ENCODE measurements at regions not wholly inside any gene's neighbourhood (a gene's known extent, or its start where the extent isn't known, plus 50 kb on each side); places are given as distances from the start of the nearest gene placed in this dataset.

DNA sequence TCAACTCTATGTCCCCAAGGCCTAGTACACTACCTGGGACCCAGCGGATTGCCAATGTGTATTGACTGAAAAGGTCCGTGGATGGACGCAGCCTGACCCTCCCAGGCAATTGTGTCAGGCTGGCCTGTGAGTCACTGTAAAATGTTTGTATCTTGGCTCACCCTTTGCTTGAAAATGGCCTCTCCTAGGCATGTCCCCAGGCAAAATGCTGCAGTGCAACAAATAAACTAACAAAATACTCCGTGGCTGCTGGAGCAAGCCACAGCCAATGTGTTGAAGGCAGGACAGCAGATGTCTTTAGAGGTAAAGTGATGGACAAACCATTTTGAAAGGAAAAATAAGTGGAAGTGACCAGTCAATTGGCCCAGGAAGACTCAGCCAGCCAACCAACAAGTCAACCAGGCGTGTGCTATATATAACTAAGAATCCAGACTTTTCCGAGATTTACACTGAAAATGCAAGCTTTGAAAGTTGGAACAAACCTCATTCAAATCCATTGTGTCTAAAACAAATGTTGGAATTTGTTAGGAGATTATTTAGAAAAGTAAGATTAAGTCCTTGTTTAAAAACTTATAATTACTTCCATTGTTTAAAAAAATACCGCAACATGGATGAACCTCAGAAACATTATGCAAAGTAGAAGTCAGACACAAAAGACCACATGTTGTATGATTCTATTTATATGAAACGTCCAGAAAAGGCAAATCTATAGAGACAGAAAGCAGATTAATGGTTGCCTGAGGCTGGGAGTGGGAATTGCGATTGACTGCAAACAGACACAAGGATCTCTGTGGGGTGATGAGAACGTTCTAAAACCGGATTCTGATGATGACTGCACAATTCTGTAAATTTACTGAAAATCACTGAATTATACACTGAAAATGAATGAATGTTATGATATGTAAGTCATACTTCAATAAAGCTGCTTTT lies 191.2 kb downstream of the TLE3 start:
- TF ChIP-seq, protein P1, sequence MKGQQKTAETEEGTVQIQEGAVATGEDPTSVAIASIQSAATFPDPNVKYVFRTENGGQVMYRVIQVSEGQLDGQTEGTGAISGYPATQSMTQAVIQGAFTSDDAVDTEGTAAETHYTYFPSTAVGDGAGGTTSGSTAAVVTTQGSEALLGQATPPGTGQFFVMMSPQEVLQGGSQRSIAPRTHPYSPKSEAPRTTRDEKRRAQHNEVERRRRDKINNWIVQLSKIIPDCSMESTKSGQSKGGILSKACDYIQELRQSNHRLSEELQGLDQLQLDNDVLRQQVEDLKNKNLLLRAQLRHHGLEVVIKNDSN (IDR thresholded peaks at IDR 0.05) = no peak
- no peak for TF ChIP-seq CREB1 (IDR thresholded peaks at IDR 0.05; ENCODE audit: low read depth)
- TF ChIP-seq, protein P2, sequence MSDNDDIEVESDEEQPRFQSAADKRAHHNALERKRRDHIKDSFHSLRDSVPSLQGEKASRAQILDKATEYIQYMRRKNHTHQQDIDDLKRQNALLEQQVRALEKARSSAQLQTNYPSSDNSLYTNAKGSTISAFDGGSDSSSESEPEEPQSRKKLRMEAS (IDR thresholded peaks at IDR 0.05) = no peak
- TF ChIP-seq, protein P3, sequence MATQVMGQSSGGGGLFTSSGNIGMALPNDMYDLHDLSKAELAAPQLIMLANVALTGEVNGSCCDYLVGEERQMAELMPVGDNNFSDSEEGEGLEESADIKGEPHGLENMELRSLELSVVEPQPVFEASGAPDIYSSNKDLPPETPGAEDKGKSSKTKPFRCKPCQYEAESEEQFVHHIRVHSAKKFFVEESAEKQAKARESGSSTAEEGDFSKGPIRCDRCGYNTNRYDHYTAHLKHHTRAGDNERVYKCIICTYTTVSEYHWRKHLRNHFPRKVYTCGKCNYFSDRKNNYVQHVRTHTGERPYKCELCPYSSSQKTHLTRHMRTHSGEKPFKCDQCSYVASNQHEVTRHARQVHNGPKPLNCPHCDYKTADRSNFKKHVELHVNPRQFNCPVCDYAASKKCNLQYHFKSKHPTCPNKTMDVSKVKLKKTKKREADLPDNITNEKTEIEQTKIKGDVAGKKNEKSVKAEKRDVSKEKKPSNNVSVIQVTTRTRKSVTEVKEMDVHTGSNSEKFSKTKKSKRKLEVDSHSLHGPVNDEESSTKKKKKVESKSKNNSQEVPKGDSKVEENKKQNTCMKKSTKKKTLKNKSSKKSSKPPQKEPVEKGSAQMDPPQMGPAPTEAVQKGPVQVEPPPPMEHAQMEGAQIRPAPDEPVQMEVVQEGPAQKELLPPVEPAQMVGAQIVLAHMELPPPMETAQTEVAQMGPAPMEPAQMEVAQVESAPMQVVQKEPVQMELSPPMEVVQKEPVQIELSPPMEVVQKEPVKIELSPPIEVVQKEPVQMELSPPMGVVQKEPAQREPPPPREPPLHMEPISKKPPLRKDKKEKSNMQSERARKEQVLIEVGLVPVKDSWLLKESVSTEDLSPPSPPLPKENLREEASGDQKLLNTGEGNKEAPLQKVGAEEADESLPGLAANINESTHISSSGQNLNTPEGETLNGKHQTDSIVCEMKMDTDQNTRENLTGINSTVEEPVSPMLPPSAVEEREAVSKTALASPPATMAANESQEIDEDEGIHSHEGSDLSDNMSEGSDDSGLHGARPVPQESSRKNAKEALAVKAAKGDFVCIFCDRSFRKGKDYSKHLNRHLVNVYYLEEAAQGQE (IDR thresholded peaks at IDR 0.05; ENCODE audit: low read depth) = no peak
- TF ChIP-seq TAF1 (IDR thresholded peaks at IDR 0.05; ENCODE audit: low read depth) = no peak
- no peak for TF ChIP-seq YY1 (IDR thresholded peaks at IDR 0.05; ENCODE audit: low read depth)
- TF ChIP-seq EP300 (IDR thresholded peaks at IDR 0.05; ENCODE audit: borderline replicate concordance) = no peak
- TF ChIP-seq FOXM1 (IDR thresholded peaks at IDR 0.05; ENCODE audit: borderline replicate concordance, low read depth) = no peak
- TF ChIP-seq ZBTB7A (IDR thresholded peaks at IDR 0.05; ENCODE audit: low read depth) = no peak
- no peak for TF ChIP-seq TEAD4 (IDR thresholded peaks at IDR 0.05)
- TF ChIP-seq CEBPB (IDR thresholded peaks at IDR 0.05) = no peak

Measured in Ishikawa (cell line).